ENCODE measurements at regions not wholly inside any gene's neighbourhood (a gene's known extent, or its start where the extent isn't known, plus 50 kb on each side); places are given as distances from the start of the nearest gene placed in this dataset.

- POLR2A ChIA-PET = no interaction called here
- intact Hi-C loops (cut with micrococcal nuclease) = no loop called here
- FAIRE-seq (no peak), DNase-seq (ENCODE audit: low read depth, low spot score) (peak; percentile 24)
- H2AFZ ChIP-seq (ENCODE audit: low read depth, low read length) = no peak overlapping the region
- no peak overlapping the region for H3K4me3 ChIP-seq (replicated peaks in 1 of 3; ENCODE audit: insufficient read depth in 1 of 3, low read depth in 1 of 3, low read length in 3 of 3)
- no peak overlapping the region for H3K9ac ChIP-seq (replicated peaks; ENCODE audit: extremely low read depth, insufficient read depth, low read length)
- dilution Hi-C loops (cut with MboI; ENCODE audit: extremely low pct_ligation_motif_present, low sequenced_read_pairs) = no loop called here
- H3K79me2 ChIP-seq (ENCODE audit: control insufficient read depth, insufficient read depth, low read length) = no peaks in the 10 kb centered on the region
- TF ChIP-seq JUN (IDR thresholded peaks at IDR 0.05; ENCODE audit: borderline replicate concordance, insufficient read depth, insufficient read length, low read depth) (no peak), MAX (IDR thresholded peaks at IDR 0.05; ENCODE audit: insufficient read depth, insufficient read length) (no peak), POLR2A (IDR thresholded peaks at IDR 0.05; ENCODE audit: low read depth, low read length) (no peak), EZH2 (IDR thresholded peaks at IDR 0.05; ENCODE audit: borderline replicate concordance, low read depth, low read length, severe bottlenecking) (no peak), FOS (IDR thresholded peaks at IDR 0.05; ENCODE audit: borderline replicate concordance, insufficient read depth, low read length) (peak; percentile 59), POLR2AphosphoS5 (IDR thresholded peaks at IDR 0.05; ENCODE audit: insufficient read depth, low read depth, low read length) (no peak), MYC (IDR thresholded peaks at IDR 0.05; ENCODE audit: low read depth, low read length) (no peak)
- no peaks in the 10 kb centered on the region for H3K4me1 ChIP-seq (ENCODE audit: control insufficient read depth, extremely low read depth, insufficient read depth, low read length)
- no peaks in the 10 kb centered on the region for H3K9me1 ChIP-seq (replicated peaks; ENCODE audit: control insufficient read depth, extremely low read depth, insufficient read depth, low read length)
- no TSS peak for BruUV-seq (replicated peaks)
- CTCF ChIA-PET = interaction anchor here (1.2 kb wide), 2 partner anchors 28 to 131 kb away, joined by 3 to 4 read pairs; no protein-coding TSS in a partner anchor
- H4K20me1 ChIP-seq (replicated peaks; ENCODE audit: control insufficient read depth, extremely low read depth, insufficient read depth, low read length) = no peaks in the 10 kb centered on the region
- no peaks in the 10 kb centered on the region for H3K36me3 ChIP-seq (ENCODE audit: control insufficient read depth in 2 of 2, extremely low read depth in 1 of 2, insufficient read depth in 2 of 2, low read length in 2 of 2)
- no peaks in the 10 kb centered on the region for H3K9me3 ChIP-seq (replicated peaks; ENCODE audit: control insufficient read depth, insufficient read depth, low read length)
- no peaks in the 10 kb centered on the region for H3K27me3 ChIP-seq (ENCODE audit: control insufficient read depth in 2 of 2, insufficient read depth in 2 of 2, low read length in 2 of 2)
- no peak overlapping the region for H3K4me2 ChIP-seq (ENCODE audit: insufficient read depth, low read length)
- no peak overlapping the region for H3K27ac ChIP-seq (ENCODE audit: insufficient read depth, low read depth, low read length)
Observed at GRCh38 chr2:67346718-67347407, 50.3 kb upstream of the ETAA1 start.

Small RNA genes lying in the stretch of these regions (small RNA-seq; reads per million reads assigned to genes)
- 2.0 reads per million for gene AC009474.2 (ENCODE audit: insufficient read depth, insufficient read length, low read depth, low replicate concordance)

Data from endothelial cell of umbilical vein (primary cell).